NCI-H187 (cell line): ENCODE measurements at regions not wholly inside any gene's neighbourhood (a gene's known extent, or its start where the extent isn't known, plus 50 kb on each side); places are given as distances from the start of the nearest gene placed in this dataset.
"Not testable (repeated sequence)": the region's sequence is repeated elsewhere in the genome, so short reads cannot be mapped to it uniquely, and the experiment has no call there.

ENCODE experiments used
- DNase-seq, 2 experiments: peaks; one replicate each; lab custom pipeline; 2025; lab: John Stamatoyannopoulos, UW

GRCh38 chr1:221998781-221999180, 256.9 kb upstream of the DUSP10 start:
- DNase-seq: no peak

- no peak for DNase-seq
Measured at GRCh38 chr1:221998186-221998612, 256.3 kb upstream of the DUSP10 start.

- DNase-seq: not testable (repeated sequence)
Measured at GRCh38 chr1:221997012-221997411, 255.1 kb upstream of the DUSP10 start.

GRCh38 chr1:221994939-221995338, 253.1 kb upstream of the DUSP10 start:
- no peak for DNase-seq

- no peak for DNase-seq
Measured at GRCh38 chr1:221994274-221994698, 252.4 kb upstream of the DUSP10 start.

GRCh38 chr1:221993444-221993948, 251.6 kb upstream of the DUSP10 start:
- DNase-seq: no peak

GRCh38 chr1:221992427-221992826, 250.5 kb upstream of the DUSP10 start:
- DNase-seq: no peak

GRCh38 chr1:221991221-221991620, 249.3 kb upstream of the DUSP10 start:
- no peak for DNase-seq

- DNase-seq: no peak
Measured at GRCh38 chr1:221989741-221990140, 247.9 kb upstream of the DUSP10 start.

- no peak for DNase-seq
Measured at GRCh38 chr1:221988829-221989228, 246.9 kb upstream of the DUSP10 start.

- DNase-seq: no peak
Measured at GRCh38 chr1:221987860-221988520, 246.1 kb upstream of the DUSP10 start.

- DNase-seq: no peak
Measured at GRCh38 chr1:221983444-221983843, 241.6 kb upstream of the DUSP10 start.

GRCh38 chr1:221981461-221981860, 239.6 kb upstream of the DUSP10 start:
- DNase-seq: no peak

- DNase-seq: no peak
Measured at GRCh38 chr1:221979444-221980032, 237.6 kb upstream of the DUSP10 start.

GRCh38 chr1:221978631-221979334, 236.9 kb upstream of the DUSP10 start:
- not testable (repeated sequence) for DNase-seq

GRCh38 chr1:221973787-221974186, 231.9 kb upstream of the DUSP10 start:
- not testable (repeated sequence) for DNase-seq

GRCh38 chr1:221972276-221973235, 230.7 kb upstream of the DUSP10 start:
- DNase-seq: no peak

- DNase-seq: not testable (repeated sequence)
Measured at GRCh38 chr1:221971035-221971434, 229.1 kb upstream of the DUSP10 start.

GRCh38 chr1:221969298-221969858, 227.5 kb upstream of the DUSP10 start:
- not testable (repeated sequence) for DNase-seq

- not testable (repeated sequence) for DNase-seq
Measured at GRCh38 chr1:221967538-221967937, 225.6 kb upstream of the DUSP10 start.

GRCh38 chr1:221966888-221967287, 225.0 kb upstream of the DUSP10 start:
- not testable (repeated sequence) for DNase-seq
